Gastrocnemius medialis (tissue), 4 donors: ENCODE measurements at regions not wholly inside any gene's neighbourhood (a gene's known extent, or its start where the extent isn't known, plus 50 kb on each side); places are given as distances from the start of the nearest gene placed in this dataset.

Experiments used
- ATAC-seq, 2 donors: fragments of 150-250 bp; one replicate each; pipeline ENCODE4 v1.9.1; 2016
- DNase-seq, 2 donors: peaks; one replicate each; pipeline ENCODE4 v3.0.0-alpha.2; 2019
- H3K27ac ChIP-seq, 4 donors: fragments of 200-600 bp; sonication (generic); 1 replicate in 1 of 4; 2 replicates in 3 of 4; pipeline ENCODE4 v1.5.1; 2016 to 2018; ENCODE audit warnings: mild to moderate bottlenecking in 2 of 4, moderate library complexity in 1 of 4
- H3K27me3 ChIP-seq, 3 donors: fragments of 200-600 bp; sonication (generic) in 2 of 3; 1 replicate in 1 of 3; 2 replicates in 2 of 3; pipeline versions ENCODE4 v1.5.1 to v1.6.0; 2016 to 2019; ENCODE audit warnings: mild to moderate bottlenecking in 1 of 3, moderate library complexity in 1 of 3
- H3K36me3 ChIP-seq, 2 donors: fragments of 200-600 bp; sonication (generic) in 1 of 2; one replicate each; pipeline ENCODE4 v1.5.1; 2017 to 2018
- H3K4me1 ChIP-seq, 2 donors: fragments of 200-600 bp; sonication (generic) in 1 of 2; one replicate each; pipeline ENCODE4 v1.5.1; 2016 to 2017; ENCODE audit warnings: mild to moderate bottlenecking in 2 of 2
- H3K4me3 ChIP-seq, 4 donors: fragments of 200-600 bp; sonication (generic) in 3 of 4; 1 replicate in 1 of 4; 2 replicates in 3 of 4; pipeline ENCODE4 v1.5.1; 2016 to 2019; ENCODE audit warnings: mild to moderate bottlenecking in 2 of 4
- H3K9me3 ChIP-seq, 3 donors: fragments of 200-600 bp; sonication (generic) in 2 of 3; 1 replicate in 1 of 3; 2 replicates in 2 of 3; pipeline ENCODE4 v1.5.1; 2016 to 2019
- POLR2A ChIP-seq, 2 donors: fragments of 450-650 bp; IDR thresholded peaks; one replicate each; pipeline ENCODE4 v1.6.1; 2017; ENCODE audit warnings: antibody characterized with exemption in 2 of 2, mild to moderate bottlenecking in 2 of 2, moderate library complexity in 2 of 2
- in situ Hi-C, 4 donors: fragments of 200-750 bp; cut with MboI; loops; one replicate each; pipeline versions ENCODE4 v1.15.0 to v1.8.0; 2017; ENCODE audit warnings: low sequenced_read_pairs in 4 of 4
- intact Hi-C: fragments of 100-400 bp; cut with DNase I; formaldehyde crosslinking; loops from one replicate; pipeline ENCODE4 v1.15.1; 2023; ENCODE audit warnings: low total_unique reads
- TF ChIP-seq, protein P1 (sequence below), 5 experiments: fragments of 450-650 bp in 3 of 5; fragments of 200-600 bp in 2 of 5; sonication (generic) in 2 of 5; IDR thresholded peaks in 4 of 5; conservative IDR thresholded peaks in 1 of 5; 1 replicate in 4 of 5; 2 replicates in 1 of 5; pipeline ENCODE4 v1.5.1; 2016 to 2019; ENCODE audit warnings: antibody characterized with exemption in 5 of 5, mild to moderate bottlenecking in 3 of 5, moderate library complexity in 3 of 5

GRCh38 chr4:176558661-176559060 is 234.1 kb downstream of the VEGFC start:
- intact Hi-C loops = no loop called here
- no peaks in the 10 kb centered on the region for H3K27me3 ChIP-seq
- in situ Hi-C loops = no loop called here
- no peak overlapping the region for H3K27ac ChIP-seq
- no peaks in the 10 kb centered on the region for H3K36me3 ChIP-seq
- H3K4me3 ChIP-seq = no peak overlapping the region
- DNase-seq = no peak
- H3K4me1 ChIP-seq = peaks cover 0 to 2% of the 10 kb centered on the region in 2 donors
- no peaks in the 10 kb centered on the region for H3K9me3 ChIP-seq
- no peak for ATAC-seq
- no peak for TF ChIP-seq POLR2A (IDR thresholded peaks at IDR 0.05)
- TF ChIP-seq, protein P1, sequence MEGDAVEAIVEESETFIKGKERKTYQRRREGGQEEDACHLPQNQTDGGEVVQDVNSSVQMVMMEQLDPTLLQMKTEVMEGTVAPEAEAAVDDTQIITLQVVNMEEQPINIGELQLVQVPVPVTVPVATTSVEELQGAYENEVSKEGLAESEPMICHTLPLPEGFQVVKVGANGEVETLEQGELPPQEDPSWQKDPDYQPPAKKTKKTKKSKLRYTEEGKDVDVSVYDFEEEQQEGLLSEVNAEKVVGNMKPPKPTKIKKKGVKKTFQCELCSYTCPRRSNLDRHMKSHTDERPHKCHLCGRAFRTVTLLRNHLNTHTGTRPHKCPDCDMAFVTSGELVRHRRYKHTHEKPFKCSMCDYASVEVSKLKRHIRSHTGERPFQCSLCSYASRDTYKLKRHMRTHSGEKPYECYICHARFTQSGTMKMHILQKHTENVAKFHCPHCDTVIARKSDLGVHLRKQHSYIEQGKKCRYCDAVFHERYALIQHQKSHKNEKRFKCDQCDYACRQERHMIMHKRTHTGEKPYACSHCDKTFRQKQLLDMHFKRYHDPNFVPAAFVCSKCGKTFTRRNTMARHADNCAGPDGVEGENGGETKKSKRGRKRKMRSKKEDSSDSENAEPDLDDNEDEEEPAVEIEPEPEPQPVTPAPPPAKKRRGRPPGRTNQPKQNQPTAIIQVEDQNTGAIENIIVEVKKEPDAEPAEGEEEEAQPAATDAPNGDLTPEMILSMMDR (IDR thresholded peaks at IDR 0.05 in 4 of 5, conservative IDR thresholded peaks at IDR 0.05 in 1 of 5) = no peak

- in situ Hi-C loops = no loop called here
Measured at GRCh38 chr4:176561368-176561767, 231.4 kb downstream of the VEGFC start.

GRCh38 chr4:176563591-176563990 is 229.1 kb downstream of the VEGFC start:
- no peaks in the 10 kb centered on the region for H3K36me3 ChIP-seq
- no peak overlapping the region for H3K4me3 ChIP-seq
- DNase-seq (no peak), ATAC-seq (no peak)
- no peaks in the 10 kb centered on the region for H3K9me3 ChIP-seq
- no peak overlapping the region for H3K27ac ChIP-seq
- in situ Hi-C loops = no loop called here
- peaks cover 0 to 2% of the 10 kb centered on the region in 2 donors for H3K4me1 ChIP-seq
- TF ChIP-seq, protein P1 (IDR thresholded peaks at IDR 0.05 in 4 of 5, conservative IDR thresholded peaks at IDR 0.05 in 1 of 5) = no peak
- no peak for TF ChIP-seq POLR2A (IDR thresholded peaks at IDR 0.05)
- intact Hi-C loops = no loop called here
- H3K27me3 ChIP-seq = no peaks in the 10 kb centered on the region

More at GRCh38 chr4:176561368-176561767, 231.4 kb downstream of the VEGFC start:
- Histone ChIP-seq H3K27me3 (no peaks in the 10 kb centered on the region), H3K4me1 (peaks cover 0 to 2% of the 10 kb centered on the region in 2 donors), H3K36me3 (no peaks in the 10 kb centered on the region), H3K9me3 (no peaks in the 10 kb centered on the region), H3K4me3 (no peak overlapping the region), H3K27ac (no peak overlapping the region)
- DNase-seq (no peak), ATAC-seq (no peak)
- TF ChIP-seq, protein P1 (IDR thresholded peaks at IDR 0.05 in 4 of 5, conservative IDR thresholded peaks at IDR 0.05 in 1 of 5) = no peak
- no peak for TF ChIP-seq POLR2A (IDR thresholded peaks at IDR 0.05)
- intact Hi-C loops = no loop called here

DNA sequence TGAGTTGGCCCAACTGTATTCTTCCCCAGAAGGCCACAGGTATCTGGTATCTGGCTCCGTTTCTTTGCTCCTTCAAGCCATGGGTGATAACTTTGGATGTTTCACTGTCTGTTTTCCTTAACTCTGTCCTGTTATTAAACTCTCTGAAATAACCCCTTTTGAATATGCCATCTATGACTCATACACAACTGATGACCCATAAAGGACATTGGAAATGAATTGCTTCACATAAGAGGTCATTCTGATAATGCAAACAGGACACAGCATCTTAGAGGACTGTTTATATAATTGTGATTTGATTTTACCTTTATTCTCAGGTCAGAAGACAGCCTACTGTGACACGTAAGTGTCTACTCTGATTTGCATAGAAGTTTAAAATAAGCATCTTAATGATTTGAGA is 227.7 kb downstream of the VEGFC start:
- no peaks in the 10 kb centered on the region for H3K9me3 ChIP-seq
- no peaks in the 10 kb centered on the region for H3K36me3 ChIP-seq
- H3K4me1 ChIP-seq = no peaks in the 10 kb centered on the region
- intact Hi-C loops = no loop called here
- in situ Hi-C loops = no loop called here
- ATAC-seq = no peak
- TF ChIP-seq POLR2A (IDR thresholded peaks at IDR 0.05) = no peak
- TF ChIP-seq, protein P1 (IDR thresholded peaks at IDR 0.05 in 4 of 5, conservative IDR thresholded peaks at IDR 0.05 in 1 of 5) = no peak
- no peak overlapping the region for H3K4me3 ChIP-seq
- H3K27me3 ChIP-seq = no peaks in the 10 kb centered on the region
- no peak for DNase-seq
- H3K27ac ChIP-seq = no peak overlapping the region

GRCh38 chr4:176566769-176567168 is 226.0 kb downstream of the VEGFC start:
- TF ChIP-seq, protein P1 (IDR thresholded peaks at IDR 0.05 in 4 of 5, conservative IDR thresholded peaks at IDR 0.05 in 1 of 5) = no peak
- no peak for TF ChIP-seq POLR2A (IDR thresholded peaks at IDR 0.05)
- H3K27me3 ChIP-seq = no peaks in the 10 kb centered on the region
- no peak for ATAC-seq
- no peaks in the 10 kb centered on the region for H3K9me3 ChIP-seq
- in situ Hi-C loops = no loop called here
- intact Hi-C loops = no loop called here
- no peaks in the 10 kb centered on the region for H3K4me1 ChIP-seq
- H3K4me3 ChIP-seq = no peak overlapping the region
- no peak overlapping the region for H3K27ac ChIP-seq
- no peak for DNase-seq
- no peaks in the 10 kb centered on the region for H3K36me3 ChIP-seq
